Suprapubic skin (tissue), 3 donors: ENCODE measurements at regions not wholly inside any gene's neighbourhood (a gene's known extent, or its start where the extent isn't known, plus 50 kb on each side); places are given as distances from the start of the nearest gene placed in this dataset.
"Not testable (repeated sequence)": the region's sequence is repeated elsewhere in the genome, so short reads cannot be mapped to it uniquely, and the experiment has no call there.

Experiments
- CTCF ChIP-seq, 2 donors: fragments of 200-600 bp in 1 of 2; fragments of 450-650 bp in 1 of 2; sonication (generic) in 1 of 2; IDR thresholded peaks; one replicate each; pipeline ENCODE4 v1.5.1; 2016 to 2019; ENCODE audit warnings: antibody characterized with exemption in 2 of 2, mild to moderate bottlenecking in 1 of 2, moderate library complexity in 1 of 2
- POLR2AphosphoS5 ChIP-seq, 3 donors: sonication (generic); formaldehyde crosslinking; IDR thresholded peaks; one replicate each; pipeline ENCODE4 v1.6.1; 2017; ENCODE audit warnings: antibody characterized with exemption in 3 of 3

GRCh38 chr2:89213811-89214210 lies 522.3 kb downstream of the RPIA start:
- TF ChIP-seq CTCF, POLR2AphosphoS5 (IDR thresholded peaks at IDR 0.05): not testable (repeated sequence)
